Fibroblast of lung (primary cell): ENCODE measurements at regions not wholly inside any gene's neighbourhood (a gene's known extent, or its start where the extent isn't known, plus 50 kb on each side); places are given as distances from the start of the nearest gene placed in this dataset.

Experiments
- DNase-seq, 2 donors: peaks; one replicate each; pipeline versions ENCODE4 v3.0.0 to v3.0.0-alpha.2; 2010; ENCODE audit warnings: low read depth in 2 of 2
- H2AFZ ChIP-seq: 2 replicates; pipeline ENCODE4 v1.5.1; 2012; ENCODE audit warnings: low read length, control low read depth, inconsistent platforms
- H3K27ac ChIP-seq: 2 replicates; pipeline ENCODE4 v1.5.1; 2011; ENCODE audit warnings: low read length, control low read depth; ENCODE audit not compliant: insufficient read depth
- H3K27me3 ChIP-seq: 2 replicates; pipeline ENCODE4 v1.5.1; 2011; ENCODE audit warnings: mild to moderate bottlenecking, low read length; ENCODE audit not compliant: control insufficient read depth, insufficient read depth
- H3K36me3 ChIP-seq: 2 replicates; pipeline ENCODE4 v1.5.1; 2011; ENCODE audit warnings: low read length; ENCODE audit not compliant: control insufficient read depth, insufficient read depth
- H3K4me1 ChIP-seq: 2 replicates; pipeline ENCODE4 v1.5.1; 2011; ENCODE audit warnings: low read length; ENCODE audit not compliant: control insufficient read depth, insufficient read depth; ENCODE audit errors: extremely low read depth
- H3K4me2 ChIP-seq: 2 replicates; pipeline ENCODE4 v1.5.1; 2011; ENCODE audit warnings: low read length, control low read depth; ENCODE audit not compliant: insufficient read depth; ENCODE audit errors: extremely low read depth
- H3K4me3 ChIP-seq, 4 experiments: fragments of 200-600 bp in 1 of 4; sonication (generic) in 1 of 4; replicated peaks in 1 of 4; 2 replicates each; pipeline ENCODE4 v1.5.1; 2011 to 2016; ENCODE audit warnings: low read length in 4 of 4, low read depth in 3 of 4, mild to moderate bottlenecking in 3 of 4, control low read depth in 2 of 4, inconsistent platforms in 1 of 4, mixed read lengths in 1 of 4; ENCODE audit not compliant: insufficient read depth in 1 of 4; ENCODE audit errors: control extremely low read depth in 1 of 4
- H3K79me2 ChIP-seq: 2 replicates; pipeline ENCODE4 v1.5.1; 2012; ENCODE audit warnings: mild to moderate bottlenecking, low read length, inconsistent platforms; ENCODE audit not compliant: control insufficient read depth, insufficient read depth
- H3K9ac ChIP-seq: 2 replicates; pipeline ENCODE4 v1.5.1; 2011; ENCODE audit warnings: mild to moderate bottlenecking, low read length, control low read depth; ENCODE audit not compliant: insufficient read depth
- H3K9me3 ChIP-seq: 2 replicates; pipeline ENCODE4 v1.5.1; 2012; ENCODE audit warnings: low read depth, low read length; ENCODE audit not compliant: control insufficient read depth, insufficient read depth
- H4K20me1 ChIP-seq: 2 replicates; pipeline ENCODE4 v1.5.1; 2011; ENCODE audit warnings: low read length; ENCODE audit not compliant: control insufficient read depth, insufficient read depth; ENCODE audit errors: extremely low read depth
- EZH2 ChIP-seq: IDR thresholded peaks from 2 replicates; pipeline ENCODE4 v1.5.1; 2012; ENCODE audit warnings: low read length, control low read depth, mild to moderate bottlenecking; ENCODE audit errors: missing control alignments
- TF ChIP-seq, protein P1 (sequence below), 2 donors: IDR thresholded peaks in 1 of 2; conservative IDR thresholded peaks in 1 of 2; 1 replicate in 1 of 2; 2 replicates in 1 of 2; pipeline ENCODE4 v1.5.1; 2011 to 2012; ENCODE audit warnings: low read length in 2 of 2, control low read depth in 1 of 2, inconsistent platforms in 1 of 2, low read depth in 1 of 2, mild to moderate bottlenecking in 1 of 2

GRCh38 chr20:39756828-39757227 is 794.7 kb downstream of the DHX35 start:
- H4K20me1 ChIP-seq, result no peaks in the 10 kb centered on the region

GRCh38 chr20:39756369-39756768 is 794.2 kb downstream of the DHX35 start:
- Histone ChIP-seq H4K20me1 (no peaks in the 10 kb centered on the region), H3K27ac (no peak overlapping the region), H3K4me1 (no peaks in the 10 kb centered on the region), H3K9me3 (no peaks in the 10 kb centered on the region), H3K4me3 (no peak overlapping the region), H3K79me2 (no peaks in the 10 kb centered on the region), H2AFZ (no peak overlapping the region), H3K27me3 (no peaks in the 10 kb centered on the region), H3K4me2 (no peak overlapping the region), H3K9ac (no peak overlapping the region), H3K36me3 (no peaks in the 10 kb centered on the region)
- TF ChIP-seq EZH2, result no peak
- TF ChIP-seq, protein P1, sequence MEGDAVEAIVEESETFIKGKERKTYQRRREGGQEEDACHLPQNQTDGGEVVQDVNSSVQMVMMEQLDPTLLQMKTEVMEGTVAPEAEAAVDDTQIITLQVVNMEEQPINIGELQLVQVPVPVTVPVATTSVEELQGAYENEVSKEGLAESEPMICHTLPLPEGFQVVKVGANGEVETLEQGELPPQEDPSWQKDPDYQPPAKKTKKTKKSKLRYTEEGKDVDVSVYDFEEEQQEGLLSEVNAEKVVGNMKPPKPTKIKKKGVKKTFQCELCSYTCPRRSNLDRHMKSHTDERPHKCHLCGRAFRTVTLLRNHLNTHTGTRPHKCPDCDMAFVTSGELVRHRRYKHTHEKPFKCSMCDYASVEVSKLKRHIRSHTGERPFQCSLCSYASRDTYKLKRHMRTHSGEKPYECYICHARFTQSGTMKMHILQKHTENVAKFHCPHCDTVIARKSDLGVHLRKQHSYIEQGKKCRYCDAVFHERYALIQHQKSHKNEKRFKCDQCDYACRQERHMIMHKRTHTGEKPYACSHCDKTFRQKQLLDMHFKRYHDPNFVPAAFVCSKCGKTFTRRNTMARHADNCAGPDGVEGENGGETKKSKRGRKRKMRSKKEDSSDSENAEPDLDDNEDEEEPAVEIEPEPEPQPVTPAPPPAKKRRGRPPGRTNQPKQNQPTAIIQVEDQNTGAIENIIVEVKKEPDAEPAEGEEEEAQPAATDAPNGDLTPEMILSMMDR (conservative IDR thresholded peaks at IDR 0.05 in 1 of 2, IDR thresholded peaks at IDR 0.05 in 1 of 2; ENCODE audit: low read depth in 1 of 2, low read length in 2 of 2), result no peak
- DNase-seq, result no peak

More at GRCh38 chr20:39756828-39757227, 794.7 kb downstream of the DHX35 start:
- Histone ChIP-seq H2AFZ (no peak overlapping the region), H3K79me2 (no peaks in the 10 kb centered on the region), H3K4me1 (no peaks in the 10 kb centered on the region), H3K36me3 (no peaks in the 10 kb centered on the region), H3K9ac (no peak overlapping the region), H3K9me3 (no peaks in the 10 kb centered on the region), H3K4me2 (no peak overlapping the region), H3K27ac (no peak overlapping the region), H3K27me3 (no peaks in the 10 kb centered on the region), H3K4me3 (no peak overlapping the region)
- no peak for TF ChIP-seq EZH2
- TF ChIP-seq, protein P1 (conservative IDR thresholded peaks at IDR 0.05 in 1 of 2, IDR thresholded peaks at IDR 0.05 in 1 of 2; ENCODE audit: low read depth in 1 of 2, low read length in 2 of 2), result no peak
- no peak for DNase-seq

DNA sequence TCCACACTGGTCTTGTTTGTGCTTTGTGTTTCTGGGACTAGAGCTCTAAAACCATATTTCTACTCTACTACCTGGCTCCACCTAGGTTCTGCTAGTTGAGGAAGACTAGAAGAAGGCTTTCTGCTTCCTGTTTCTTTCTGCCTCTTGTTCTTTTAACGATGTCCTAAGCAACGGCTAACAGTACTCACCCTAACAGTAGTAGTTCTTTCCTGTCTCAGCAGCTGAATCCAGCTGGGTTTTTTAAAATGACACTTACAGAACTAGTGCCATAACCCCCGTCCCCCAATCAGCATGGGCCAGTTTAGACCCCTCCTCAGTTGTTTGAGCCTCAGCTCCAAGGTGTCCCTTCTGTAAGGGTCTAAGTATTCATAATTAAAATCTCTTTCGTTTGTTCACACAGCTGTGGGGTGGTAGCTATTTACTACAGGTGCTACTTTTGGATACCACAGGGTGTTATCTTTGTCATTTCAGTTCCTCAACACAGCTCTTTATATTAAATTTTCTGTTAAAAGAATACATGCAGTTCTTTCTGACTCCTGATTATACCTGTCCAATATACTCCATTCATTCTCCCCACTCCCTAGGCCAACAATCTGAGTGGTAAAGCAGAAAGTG is 790.2 kb downstream of the DHX35 start:
- no peaks in the 10 kb centered on the region for H3K79me2 ChIP-seq
- H4K20me1 ChIP-seq, result no peaks in the 10 kb centered on the region
- H3K9ac ChIP-seq, result no peak overlapping the region
- no peak for TF ChIP-seq EZH2
- TF ChIP-seq, protein P1 (conservative IDR thresholded peaks at IDR 0.05 in 1 of 2, IDR thresholded peaks at IDR 0.05 in 1 of 2; ENCODE audit: low read depth in 1 of 2, low read length in 2 of 2), result no peak
- no peak overlapping the region for H3K4me2 ChIP-seq
- H3K36me3 ChIP-seq, result no peaks in the 10 kb centered on the region
- H3K4me1 ChIP-seq, result no peaks in the 10 kb centered on the region
- no peaks in the 10 kb centered on the region for H3K27me3 ChIP-seq
- no peak for DNase-seq
- H3K27ac ChIP-seq, result no peak overlapping the region
- H3K9me3 ChIP-seq, result no peaks in the 10 kb centered on the region
- no peak overlapping the region for H2AFZ ChIP-seq
- no peak overlapping the region for H3K4me3 ChIP-seq
